Activated naive CD8-positive, alpha-beta T cell treated with anti-CD3 and anti-CD28 coated beads for 36 hours (primary cell): ENCODE measurements at regions not wholly inside any gene's neighbourhood (a gene's known extent, or its start where the extent isn't known, plus 50 kb on each side); places are given as distances from the start of the nearest gene placed in this dataset.

ENCODE experiments used
- DNase-seq: peaks from one replicate; pipeline ENCODE4 v3.0.0; 2021
- H3K27ac Mint-ChIP-seq: one replicate; pipeline ENCODE4 v1.8.0; 2022; ENCODE audit warnings: mild to moderate bottlenecking, moderate library complexity, mixed read lengths
- H3K27me3 Mint-ChIP-seq: one replicate; pipeline ENCODE4 v1.8.0; 2022; ENCODE audit warnings: mild to moderate bottlenecking, mixed read lengths
- H3K36me3 Mint-ChIP-seq: one replicate; pipeline ENCODE4 v1.8.0; 2021; ENCODE audit warnings: mild to moderate bottlenecking, mixed read lengths
- H3K4me1 Mint-ChIP-seq: one replicate; pipeline ENCODE4 v1.8.0; 2021; ENCODE audit warnings: mixed read lengths
- H3K4me3 Mint-ChIP-seq: one replicate; pipeline ENCODE4 v1.8.0; 2022; ENCODE audit warnings: mild to moderate bottlenecking, moderate library complexity, mixed read lengths
- H3K9me3 Mint-ChIP-seq: one replicate; pipeline ENCODE4 v1.8.0; 2022; ENCODE audit warnings: mixed read lengths

DNA sequence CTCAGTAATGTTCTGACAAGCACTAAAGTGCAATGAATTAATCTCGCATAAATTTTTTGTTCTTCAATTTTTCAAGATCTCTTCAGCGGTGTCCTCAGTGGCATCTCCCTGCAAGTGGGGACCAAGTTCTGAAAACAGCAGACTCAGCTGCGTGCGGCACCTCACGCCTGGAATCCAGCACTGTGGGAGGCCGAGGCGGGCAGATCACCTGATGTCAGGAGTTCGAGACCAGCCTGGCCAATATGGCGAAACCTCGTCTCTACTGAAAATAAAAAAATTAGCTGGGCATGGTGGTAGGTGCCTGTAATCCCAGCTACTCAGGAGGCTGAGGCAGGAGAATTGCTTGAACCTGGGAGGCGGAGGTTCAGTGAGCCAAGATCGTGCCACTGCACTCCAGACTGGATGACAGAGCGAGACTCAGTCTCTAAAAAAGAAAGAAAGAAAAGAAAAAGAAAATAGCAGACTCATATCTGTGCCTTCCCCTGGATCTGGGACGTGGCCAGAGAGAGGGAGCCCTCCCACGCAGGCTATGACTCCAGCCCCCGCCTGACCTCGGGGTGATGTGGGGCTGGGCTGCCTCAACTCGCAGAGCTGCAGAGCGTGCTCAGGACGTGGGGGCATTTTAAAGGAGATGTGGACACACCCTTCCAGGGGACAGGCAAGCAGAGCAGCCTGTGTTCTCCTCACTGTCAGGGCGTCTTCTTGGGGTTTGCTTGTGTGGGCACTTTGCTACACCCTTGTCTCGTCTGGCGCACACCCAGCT, 346.6 kb downstream of the BRD1 start:
- no peaks in the 10 kb centered on the region for H3K4me1 Mint-ChIP-seq
- no peak overlapping the region for H3K4me3 Mint-ChIP-seq
- peaks cover 9% of the 10 kb centered on the region for H3K36me3 Mint-ChIP-seq
- H3K27me3 Mint-ChIP-seq = peaks cover 10% of the 10 kb centered on the region
- H3K9me3 Mint-ChIP-seq = peaks cover 7% of the 10 kb centered on the region
- no peak for DNase-seq
- H3K27ac Mint-ChIP-seq = no peak overlapping the region

DNA sequence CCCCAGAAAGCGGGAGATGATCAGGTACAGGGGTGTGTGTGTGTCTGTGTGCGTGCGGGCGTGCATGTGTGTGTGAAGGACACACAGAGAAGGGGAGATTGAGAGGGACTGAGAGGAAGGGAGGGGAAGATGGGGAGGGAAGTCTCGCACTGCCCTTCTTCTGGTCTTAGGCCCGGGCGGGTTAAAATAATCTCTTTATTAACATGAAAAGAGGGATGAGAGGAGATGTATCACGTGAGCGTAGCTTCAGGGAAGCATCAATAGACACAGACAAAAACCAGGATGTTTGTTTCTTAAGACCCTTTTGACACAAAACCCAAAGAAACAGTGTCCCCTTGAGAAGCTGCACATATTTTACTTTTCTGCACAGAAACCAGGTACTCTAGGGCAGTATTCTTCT, 347.3 kb downstream of the BRD1 start:
- H3K4me3 Mint-ChIP-seq = no peak overlapping the region
- peaks cover 9% of the 10 kb centered on the region for H3K36me3 Mint-ChIP-seq
- H3K4me1 Mint-ChIP-seq = no peaks in the 10 kb centered on the region
- H3K27ac Mint-ChIP-seq = no peak overlapping the region
- peaks cover 10% of the 10 kb centered on the region for H3K27me3 Mint-ChIP-seq
- no peak for DNase-seq
- peaks cover 7% of the 10 kb centered on the region for H3K9me3 Mint-ChIP-seq

DNA sequence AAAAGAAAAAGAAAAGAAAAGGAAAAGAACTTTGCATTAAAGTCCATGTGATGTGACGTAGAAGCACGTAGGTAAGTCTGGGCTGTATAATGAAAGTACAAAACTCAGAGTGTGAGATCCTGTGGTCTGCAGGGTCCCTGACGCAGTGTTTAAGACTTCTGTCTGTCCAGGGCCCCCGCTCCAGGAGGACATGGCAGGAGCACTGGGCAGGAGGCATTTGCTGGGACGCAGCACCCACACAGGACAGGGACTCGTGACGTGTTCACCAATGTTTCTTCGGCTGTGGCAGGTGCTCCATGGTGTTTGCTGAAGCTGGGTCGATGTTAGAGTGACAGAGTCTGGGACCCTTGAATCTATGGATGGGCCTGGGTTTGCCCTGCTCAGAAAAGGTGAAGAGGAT, 348.1 kb downstream of the BRD1 start:
- Mint-ChIP-seq H3K9me3 (peaks cover 7% of the 10 kb centered on the region), H3K27ac (no peak overlapping the region), H3K4me3 (no peak overlapping the region), H3K36me3 (peaks cover 9% of the 10 kb centered on the region), H3K4me1 (no peaks in the 10 kb centered on the region), H3K27me3 (peaks cover 10% of the 10 kb centered on the region)
- DNase-seq = no peak

DNA sequence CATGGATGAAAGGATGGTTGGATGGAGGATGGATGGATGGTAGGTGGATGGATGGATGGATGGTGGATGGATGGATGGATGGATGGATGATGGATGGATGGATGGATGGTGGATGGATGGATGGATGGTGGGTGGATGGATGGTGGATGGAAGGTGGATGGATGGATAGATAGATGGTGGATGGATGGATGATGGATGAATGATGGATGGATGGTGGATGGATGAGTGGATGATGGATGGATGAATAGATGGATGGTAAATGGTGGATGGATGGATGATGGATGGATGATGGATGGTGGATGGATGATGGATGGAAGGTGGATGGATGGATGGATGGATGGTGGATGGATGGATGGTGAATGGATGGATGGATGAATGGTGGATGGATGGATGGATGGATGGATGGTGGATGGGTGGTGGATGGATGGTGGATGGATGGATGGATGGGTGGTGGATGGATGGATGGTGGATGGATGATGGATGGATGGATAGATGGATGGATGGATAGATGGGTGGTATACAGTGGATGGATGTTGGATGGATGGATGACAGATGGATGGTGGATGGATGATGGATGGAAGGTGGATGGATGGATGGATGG, 350.8 kb downstream of the BRD1 start:
- DNase-seq = no peak
- H3K27me3 Mint-ChIP-seq = peaks cover 10% of the 10 kb centered on the region
- H3K36me3 Mint-ChIP-seq = peaks cover 9% of the 10 kb centered on the region
- peaks cover 7% of the 10 kb centered on the region for H3K9me3 Mint-ChIP-seq
- no peak overlapping the region for H3K4me3 Mint-ChIP-seq
- no peaks in the 10 kb centered on the region for H3K4me1 Mint-ChIP-seq
- H3K27ac Mint-ChIP-seq = no peak overlapping the region

DNA sequence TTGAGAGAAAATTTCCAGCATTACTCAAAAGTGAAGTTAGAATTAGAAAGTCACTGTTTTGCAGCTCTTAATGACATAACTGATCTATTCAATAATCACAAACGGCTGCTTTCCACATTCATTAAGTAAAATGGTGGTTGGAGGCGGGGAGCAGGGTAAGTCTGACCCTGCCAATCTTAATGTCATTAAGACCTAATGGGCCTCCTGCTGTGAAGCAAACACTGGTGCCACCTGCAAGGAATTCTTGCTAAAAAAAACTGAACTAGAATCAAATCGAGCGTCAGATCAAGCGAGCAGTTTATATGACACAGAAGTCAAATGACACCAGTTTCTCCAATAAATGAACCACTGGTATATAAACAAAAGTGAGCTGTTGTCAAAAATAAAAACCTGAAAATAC, 351.5 kb downstream of the BRD1 start:
- no peak overlapping the region for H3K27ac Mint-ChIP-seq
- peaks cover 3% of the 10 kb centered on the region for H3K27me3 Mint-ChIP-seq
- H3K4me1 Mint-ChIP-seq = no peaks in the 10 kb centered on the region

DNA sequence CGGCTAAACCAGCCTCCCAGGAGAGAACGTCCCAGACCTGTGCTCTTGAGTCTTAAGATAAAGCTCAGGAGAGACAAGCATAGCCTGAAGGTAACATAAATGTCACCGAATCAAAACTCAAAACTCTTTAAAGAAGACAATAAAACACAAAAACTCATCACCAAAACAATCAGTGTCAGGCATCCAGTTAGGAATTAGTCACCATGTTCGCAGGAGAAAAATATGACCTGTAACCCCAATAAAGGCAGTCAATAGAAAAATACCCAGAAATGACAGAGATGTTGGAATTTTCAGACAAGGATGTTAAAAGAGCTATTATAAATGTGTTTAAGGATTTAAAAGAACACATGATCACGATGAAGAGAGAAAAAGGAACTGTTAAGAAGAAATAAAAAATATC, 352.4 kb downstream of the BRD1 start:
- Mint-ChIP-seq H3K36me3 (peaks cover 9% of the 10 kb centered on the region), H3K4me3 (no peak overlapping the region), H3K27ac (no peak overlapping the region), H3K4me1 (no peaks in the 10 kb centered on the region), H3K27me3 (no peaks in the 10 kb centered on the region), H3K9me3 (peaks cover 7% of the 10 kb centered on the region)
- DNase-seq = no peak

More for the DNA sequence above, 351.5 kb downstream of the BRD1 start:
- no peak overlapping the region for H3K4me3 Mint-ChIP-seq
- peaks cover 9% of the 10 kb centered on the region for H3K36me3 Mint-ChIP-seq
- H3K9me3 Mint-ChIP-seq = peaks cover 7% of the 10 kb centered on the region
- no peak for DNase-seq

DNA sequence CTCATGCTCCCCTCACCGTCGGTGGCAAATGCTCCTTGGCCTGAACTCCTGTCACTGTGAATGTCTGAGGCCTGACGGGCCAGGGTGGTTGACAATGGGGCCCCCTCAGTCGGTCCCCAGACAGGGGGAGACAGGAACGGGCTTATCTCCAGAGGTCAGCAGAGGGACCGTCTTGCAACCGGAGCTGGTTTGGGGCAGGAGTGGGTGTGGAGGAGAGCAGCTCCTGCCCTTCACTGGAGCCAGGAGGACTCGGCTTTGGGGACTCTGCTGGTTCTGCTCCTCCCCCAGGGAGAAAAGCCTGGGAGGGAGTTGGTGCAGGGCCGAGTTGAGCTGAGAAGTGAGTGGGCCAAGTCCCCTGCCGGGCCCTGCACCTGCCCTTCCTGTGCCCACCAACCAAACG, 354.4 kb downstream of the BRD1 start:
- no peak overlapping the region for H3K4me3 Mint-ChIP-seq
- H3K4me1 Mint-ChIP-seq = no peaks in the 10 kb centered on the region
- peaks cover 7% of the 10 kb centered on the region for H3K9me3 Mint-ChIP-seq
- DNase-seq = no peak
- H3K36me3 Mint-ChIP-seq = peaks cover 7% of the 10 kb centered on the region
- no peaks in the 10 kb centered on the region for H3K27me3 Mint-ChIP-seq
- H3K27ac Mint-ChIP-seq = no peak overlapping the region

DNA sequence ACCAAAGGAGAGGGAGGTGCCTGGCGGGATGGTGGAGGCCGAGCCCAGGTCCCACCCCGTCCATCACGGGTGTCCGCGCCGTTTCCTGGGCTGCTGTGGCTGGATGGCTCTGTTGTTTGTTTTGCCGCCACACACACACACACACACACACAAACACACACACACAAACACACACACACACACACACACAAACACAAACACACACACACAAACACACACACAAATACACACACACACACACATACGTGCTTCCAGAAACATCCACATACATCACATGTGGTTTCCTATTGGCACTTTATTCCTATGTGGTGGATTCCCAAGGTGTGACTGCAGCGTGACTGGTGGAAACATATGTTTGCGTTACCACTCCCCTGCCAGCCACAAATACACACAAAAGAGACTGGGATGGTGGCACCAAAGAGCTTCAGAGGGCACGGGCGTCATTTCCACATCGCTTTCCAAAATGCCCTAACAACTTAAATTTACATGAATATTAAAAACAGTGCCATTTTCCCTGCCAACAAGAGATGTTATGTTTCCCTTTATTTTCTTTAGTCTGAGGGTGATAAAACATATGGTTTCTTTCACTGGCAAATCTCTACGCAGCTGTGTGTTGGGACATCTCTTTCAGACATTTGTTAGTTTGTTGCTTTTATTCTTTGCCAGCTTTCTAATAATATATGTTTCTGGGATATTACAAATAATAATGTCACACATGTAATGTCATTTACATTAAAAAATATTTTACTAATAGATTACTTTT, 356.8 kb downstream of the BRD1 start:
- no peak for DNase-seq
- no peaks in the 10 kb centered on the region for H3K9me3 Mint-ChIP-seq
- no peaks in the 10 kb centered on the region for H3K36me3 Mint-ChIP-seq
- no peak overlapping the region for H3K4me3 Mint-ChIP-seq
- H3K27ac Mint-ChIP-seq = no peak overlapping the region
- H3K27me3 Mint-ChIP-seq = no peaks in the 10 kb centered on the region
- no peaks in the 10 kb centered on the region for H3K4me1 Mint-ChIP-seq

DNA sequence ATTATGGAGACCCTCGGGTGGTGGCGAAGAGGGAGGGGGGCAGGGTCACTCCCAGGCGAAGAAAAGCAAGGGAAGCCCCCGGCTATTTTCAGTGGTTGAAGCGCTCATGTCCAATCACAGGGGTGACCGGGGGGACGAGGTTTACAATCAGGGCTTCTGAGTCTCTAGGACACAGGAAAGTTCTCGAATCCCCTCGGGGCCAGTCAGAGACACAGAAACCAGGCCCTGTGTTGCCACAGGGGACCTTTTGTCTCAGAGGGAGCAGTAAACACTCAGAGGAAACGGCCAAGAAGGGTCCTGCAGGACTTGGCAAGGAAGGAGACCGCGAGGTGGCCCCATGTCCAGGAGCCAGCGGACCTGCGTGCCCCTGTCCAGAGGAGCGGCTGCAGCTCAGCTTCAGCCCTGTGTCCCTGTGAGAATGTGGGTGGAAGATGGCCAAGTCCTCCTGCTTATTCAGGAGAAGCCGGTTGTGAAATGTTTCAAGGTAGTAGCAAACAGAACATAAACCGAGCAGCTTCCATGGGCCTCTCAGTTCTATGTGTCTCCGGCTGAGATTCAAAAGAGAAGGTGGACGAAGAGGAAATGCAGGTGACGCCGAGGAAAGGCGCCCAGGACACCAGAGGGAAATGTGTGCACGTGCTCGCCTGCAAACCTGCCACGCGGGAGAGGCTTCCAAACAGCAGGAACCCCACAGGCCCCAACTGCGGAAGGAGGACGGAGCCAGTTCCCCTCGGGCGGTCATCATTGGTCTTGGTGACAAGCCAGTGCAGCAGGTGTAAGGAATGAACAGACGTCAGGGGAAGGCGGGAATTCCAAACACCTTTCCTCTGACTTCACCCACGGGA, 357.6 kb downstream of the BRD1 start:
- no peak for DNase-seq
- Mint-ChIP-seq H3K27me3 (no peaks in the 10 kb centered on the region), H3K27ac (no peak overlapping the region), H3K36me3 (no peaks in the 10 kb centered on the region), H3K4me3 (no peak overlapping the region), H3K9me3 (no peaks in the 10 kb centered on the region), H3K4me1 (no peaks in the 10 kb centered on the region)

DNA sequence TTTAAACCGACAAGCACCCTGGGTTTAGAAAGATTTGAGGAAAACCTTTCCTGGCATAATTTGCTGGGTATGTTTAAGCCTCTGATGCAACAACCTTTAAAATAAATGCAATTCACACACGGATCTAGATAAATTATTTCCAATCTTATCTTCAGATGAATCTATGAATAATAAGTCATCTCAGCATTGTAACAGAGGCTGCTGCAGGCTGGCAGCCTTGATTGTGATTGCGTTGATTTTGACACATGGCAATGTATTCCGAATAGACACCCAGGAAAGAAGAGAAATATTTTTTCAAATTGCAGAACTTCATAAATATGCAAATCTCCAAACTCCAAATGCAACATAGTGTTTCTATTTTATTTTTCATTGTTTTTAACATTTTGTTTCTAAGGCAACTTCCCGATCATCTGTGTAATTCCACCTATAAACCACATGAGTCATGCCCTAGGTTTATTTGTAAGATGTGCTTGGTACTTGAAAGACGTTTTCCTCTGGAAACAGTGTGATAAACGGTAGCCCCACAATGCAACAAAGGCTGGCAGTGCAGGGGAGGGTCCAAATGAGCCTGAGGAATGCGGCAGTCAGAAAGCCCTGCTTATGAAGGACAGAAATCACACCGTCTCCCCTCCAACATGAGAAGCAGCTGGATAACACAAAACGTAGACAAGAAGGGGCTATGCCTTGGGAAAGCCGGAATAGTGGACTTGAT, 359.0 kb downstream of the BRD1 start:
- H3K9me3 Mint-ChIP-seq = no peaks in the 10 kb centered on the region
- no peaks in the 10 kb centered on the region for H3K36me3 Mint-ChIP-seq
- no peaks in the 10 kb centered on the region for H3K27me3 Mint-ChIP-seq
- H3K4me1 Mint-ChIP-seq = no peaks in the 10 kb centered on the region
- H3K4me3 Mint-ChIP-seq = no peak overlapping the region
- no peak overlapping the region for H3K27ac Mint-ChIP-seq
- DNase-seq = no peak

DNA sequence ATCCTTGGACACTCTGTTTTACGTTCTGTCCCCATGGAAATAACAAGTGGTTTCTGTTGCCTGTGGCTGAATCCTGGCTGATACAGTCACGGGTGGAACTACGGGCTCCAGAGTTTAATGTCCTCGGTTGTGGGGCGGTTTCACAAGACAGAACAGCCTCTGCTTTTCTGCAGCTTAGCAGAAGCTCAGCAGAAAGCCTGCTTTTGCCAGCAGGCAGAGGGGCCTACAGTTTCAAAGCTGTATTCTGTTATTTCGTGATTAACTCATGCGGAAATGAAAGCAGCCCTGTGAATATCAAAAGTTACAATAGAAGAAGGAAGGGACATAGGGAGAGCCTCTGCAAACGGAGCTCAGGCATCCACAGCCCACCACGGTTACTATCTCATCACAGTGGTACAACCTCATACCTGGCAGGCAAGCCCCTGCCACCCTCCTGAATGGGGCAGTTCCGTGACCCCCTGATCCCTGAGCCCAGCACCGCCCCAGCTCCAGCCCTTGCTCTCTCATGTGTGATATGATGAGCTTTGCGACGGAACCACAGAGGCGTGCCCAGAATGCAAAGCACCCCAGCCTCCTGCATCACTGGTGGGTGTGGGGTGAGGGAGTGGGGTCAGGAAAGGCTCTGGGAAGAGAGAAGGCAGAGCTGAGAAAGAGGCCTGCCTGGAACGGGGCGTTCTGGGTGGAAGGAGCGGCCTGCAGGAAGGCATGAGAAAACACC, 360.6 kb downstream of the BRD1 start:
- H3K36me3 Mint-ChIP-seq = no peaks in the 10 kb centered on the region
- no peaks in the 10 kb centered on the region for H3K4me1 Mint-ChIP-seq
- no peaks in the 10 kb centered on the region for H3K27me3 Mint-ChIP-seq
- no peaks in the 10 kb centered on the region for H3K9me3 Mint-ChIP-seq
- H3K4me3 Mint-ChIP-seq = no peak overlapping the region
- no peak overlapping the region for H3K27ac Mint-ChIP-seq
- DNase-seq = no peak

DNA sequence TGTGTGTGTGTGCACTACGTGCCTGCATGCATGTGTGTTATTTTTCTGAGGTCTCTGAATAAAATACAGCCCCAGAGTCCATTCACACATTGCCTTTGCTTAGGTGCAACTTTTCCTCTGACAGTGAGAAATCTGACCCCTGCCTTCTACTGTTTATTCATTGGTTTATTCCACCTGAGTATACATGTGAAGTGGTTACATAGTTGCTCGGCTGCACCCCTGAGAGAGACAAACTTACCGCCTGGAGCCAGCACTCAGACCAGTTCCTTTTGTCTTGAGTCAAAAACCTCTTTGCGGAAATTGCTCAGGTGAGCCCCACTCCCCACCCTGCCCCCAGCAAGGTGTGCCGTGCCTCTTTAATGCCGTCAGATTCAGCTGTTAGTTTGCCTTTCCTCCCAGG, 363.6 kb downstream of the BRD1 start:
- Mint-ChIP-seq H3K9me3 (no peaks in the 10 kb centered on the region), H3K4me1 (no peaks in the 10 kb centered on the region), H3K27me3 (no peaks in the 10 kb centered on the region), H3K4me3 (no peak overlapping the region), H3K36me3 (no peaks in the 10 kb centered on the region), H3K27ac (no peak overlapping the region)
- no peak for DNase-seq

DNA sequence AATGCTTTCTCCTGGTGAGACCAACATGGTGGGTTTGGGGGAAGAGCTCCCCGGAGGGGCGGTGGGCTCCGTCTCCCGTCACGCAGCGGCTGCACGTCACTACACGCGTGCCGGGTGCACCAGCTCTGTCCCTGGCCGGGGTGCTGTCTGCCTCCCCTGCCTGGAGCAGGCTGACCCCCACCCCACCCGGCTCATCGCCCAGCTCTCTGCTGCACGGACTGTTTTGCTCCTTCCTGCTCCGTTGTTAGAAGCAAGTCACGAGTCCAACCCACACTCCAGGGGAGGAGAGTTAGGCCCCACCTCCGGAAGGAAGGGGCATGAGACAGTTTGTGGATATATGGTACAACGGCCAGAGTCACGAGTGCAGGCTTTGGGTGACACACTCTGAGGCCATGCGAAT, 364.9 kb downstream of the BRD1 start:
- no peaks in the 10 kb centered on the region for H3K27me3 Mint-ChIP-seq
- no peaks in the 10 kb centered on the region for H3K4me1 Mint-ChIP-seq
- H3K27ac Mint-ChIP-seq = no peak overlapping the region
- DNase-seq = no peak
- no peak overlapping the region for H3K4me3 Mint-ChIP-seq
- no peaks in the 10 kb centered on the region for H3K9me3 Mint-ChIP-seq
- no peaks in the 10 kb centered on the region for H3K36me3 Mint-ChIP-seq

DNA sequence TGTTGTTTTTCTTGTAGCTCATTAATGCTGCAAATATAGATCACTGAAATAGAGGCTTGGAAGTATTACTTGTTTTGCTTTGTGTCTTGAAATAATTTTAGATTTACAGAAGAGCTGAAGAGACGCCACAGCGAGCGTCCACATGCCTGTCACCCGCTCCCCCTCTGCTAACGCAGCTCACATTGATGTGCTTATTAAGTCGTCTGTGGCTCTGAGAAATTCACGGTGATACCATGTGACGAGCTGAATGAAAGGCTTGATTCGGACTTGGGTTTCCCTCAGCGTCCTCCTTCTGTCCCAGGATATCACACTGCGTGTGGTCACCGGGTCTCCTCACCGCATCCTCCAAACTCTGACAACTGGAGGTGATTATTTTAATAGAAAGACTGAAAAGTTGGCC, 365.4 kb downstream of the BRD1 start:
- Mint-ChIP-seq H3K27me3 (no peaks in the 10 kb centered on the region), H3K4me3 (no peak overlapping the region), H3K27ac (no peak overlapping the region), H3K36me3 (no peaks in the 10 kb centered on the region), H3K4me1 (no peaks in the 10 kb centered on the region), H3K9me3 (no peaks in the 10 kb centered on the region)
- no peak for DNase-seq
